HUES64 (cell line): ENCODE measurements at regions not wholly inside any gene's neighbourhood (a gene's known extent, or its start where the extent isn't known, plus 50 kb on each side); places are given as distances from the start of the nearest gene placed in this dataset.

Experiments used
- H3K27ac ChIP-seq: 2 replicates; pipeline ENCODE4 v1.7.0; 2013; ENCODE audit warnings: low read depth, low read length, inconsistent platforms
- H3K27me3 ChIP-seq: 2 replicates; pipeline ENCODE4 v1.6.1; 2013; ENCODE audit warnings: mild to moderate bottlenecking, low read length; ENCODE audit not compliant: insufficient read depth
- H3K36me3 ChIP-seq: 2 replicates; pipeline ENCODE4 v1.6.1; 2013; ENCODE audit warnings: mild to moderate bottlenecking, low read length; ENCODE audit not compliant: insufficient read depth
- H3K4me1 ChIP-seq: 2 replicates; pipeline ENCODE4 v1.6.1; 2013; ENCODE audit warnings: mild to moderate bottlenecking, low read length, moderate library complexity; ENCODE audit not compliant: insufficient read depth
- H3K4me3 ChIP-seq: 2 replicates; pipeline ENCODE4 v1.5.1; 2013; ENCODE audit warnings: mild to moderate bottlenecking, low read length, moderate library complexity
- H3K9ac ChIP-seq: 2 replicates; pipeline ENCODE4 v1.6.1; 2013; ENCODE audit warnings: mild to moderate bottlenecking, low read depth, low read length
- H3K9me3 ChIP-seq: 2 replicates; pipeline ENCODE4 v1.6.1; 2013; ENCODE audit warnings: low read depth, low read length; ENCODE audit not compliant: insufficient read depth
- WGBS: fragments of 150-250, 120-280 bp; methylation state at CpG from one replicate; pipeline ENCODE4 v1.1.7; 2013; ENCODE audit warnings: missing lambda C conversion rate; 5-methylcytosine and 5-hydroxymethylcytosine counted together

- no peak overlapping the region; the same call in 1 of the 2 replicates for H3K27ac ChIP-seq
- WGBS = 77% methylated on average over 8 of the region's 9 CpGs
- H3K9ac ChIP-seq = no peak overlapping the region
- peaks cover 32% of the 10 kb centered on the region for H3K4me1 ChIP-seq
- H3K27me3 ChIP-seq = no peaks in the 10 kb centered on the region
- H3K36me3 ChIP-seq = no peaks in the 10 kb centered on the region
- no peaks in the 10 kb centered on the region for H3K9me3 ChIP-seq
- no peak overlapping the region for H3K4me3 ChIP-seq
Observed at GRCh38 chr9:78541868-78542443, 245.0 kb downstream of the PSAT1 start.

GRCh38 chr9:78542491-78543181, 245.7 kb downstream of the PSAT1 start:
- 36% methylated on average over 14 of the region's 14 CpGs for WGBS
- peaks cover 32% of the 10 kb centered on the region for H3K4me1 ChIP-seq
- no peaks in the 10 kb centered on the region for H3K36me3 ChIP-seq
- H3K27me3 ChIP-seq = no peaks in the 10 kb centered on the region
- H3K4me3 ChIP-seq = no peak overlapping the region
- H3K9ac ChIP-seq = peak overlapping the region; percentile 24; the same call in 1 of the 2 replicates
- no peaks in the 10 kb centered on the region for H3K9me3 ChIP-seq
- H3K27ac ChIP-seq = peak overlapping the region; percentile 65; the same call in 1 of the 2 replicates

- Histone ChIP-seq H3K27ac (peak overlapping the region; percentile 59), H3K4me1 (peaks cover 32% of the 10 kb centered on the region), H3K9ac (no peak overlapping the region), H3K36me3 (no peaks in the 10 kb centered on the region), H3K4me3 (0 out of 2 replicates have a peak overlapping the region, but pooled peaks have one; percentile 4), H3K9me3 (no peaks in the 10 kb centered on the region), H3K27me3 (no peaks in the 10 kb centered on the region)
- WGBS = 31% methylated on average over 3 of the region's 3 CpGs
Observed at GRCh38 chr9:78543353-78543752, 246.4 kb downstream of the PSAT1 start.

GRCh38 chr9:78544230-78544629, 247.3 kb downstream of the PSAT1 start:
- WGBS = 92% methylated on average over 5 of the region's 5 CpGs
- H3K9ac ChIP-seq = no peak overlapping the region

GRCh38 chr9:78547831-78548230, 250.9 kb downstream of the PSAT1 start:
- Histone ChIP-seq H3K27me3 (no peaks in the 10 kb centered on the region), H3K9ac (no peak overlapping the region), H3K36me3 (no peaks in the 10 kb centered on the region), H3K27ac (no peak overlapping the region), H3K4me3 (no peak overlapping the region), H3K9me3 (no peaks in the 10 kb centered on the region), H3K4me1 (peaks cover 15% of the 10 kb centered on the region)
- 100% methylated on average over 1 of the region's 1 CpG for WGBS

More at GRCh38 chr9:78544230-78544629, 247.3 kb downstream of the PSAT1 start:
- Histone ChIP-seq H3K4me3 (no peak overlapping the region), H3K27ac (no peak overlapping the region; the same call in 1 of the 2 replicates), H3K27me3 (no peaks in the 10 kb centered on the region), H3K4me1 (peaks cover 32% of the 10 kb centered on the region), H3K9me3 (no peaks in the 10 kb centered on the region), H3K36me3 (no peaks in the 10 kb centered on the region)

- H3K4me1 ChIP-seq = peaks cover 7% of the 10 kb centered on the region
- no peaks in the 10 kb centered on the region for H3K9me3 ChIP-seq
- whole genome bisulfite sequencing = 89% methylated on average over 1 of the region's 3 CpGs
- H3K36me3 ChIP-seq = no peaks in the 10 kb centered on the region
- no peaks in the 10 kb centered on the region for H3K27me3 ChIP-seq
- no peak overlapping the region for H3K4me3 ChIP-seq
- H3K27ac ChIP-seq = no peak overlapping the region
- H3K9ac ChIP-seq = no peak overlapping the region
Observed at GRCh38 chr9:78548670-78549069, 251.7 kb downstream of the PSAT1 start.

GRCh38 chr9:78549711-78550110, 252.8 kb downstream of the PSAT1 start:
- 88% methylated on average over 3 of the region's 3 CpGs for WGBS
- Histone ChIP-seq H3K4me3 (no peak overlapping the region), H3K9me3 (no peaks in the 10 kb centered on the region), H3K9ac (no peak overlapping the region), H3K36me3 (no peaks in the 10 kb centered on the region), H3K4me1 (no peaks in the 10 kb centered on the region), H3K27me3 (no peaks in the 10 kb centered on the region), H3K27ac (no peak overlapping the region)

- Histone ChIP-seq H3K27me3 (no peaks in the 10 kb centered on the region), H3K9me3 (no peaks in the 10 kb centered on the region), H3K4me1 (no peaks in the 10 kb centered on the region), H3K9ac (no peak overlapping the region), H3K4me3 (no peak overlapping the region), H3K27ac (no peak overlapping the region), H3K36me3 (no peaks in the 10 kb centered on the region)
- 42% methylated on average over 1 of the region's 1 CpG for WGBS
Observed at GRCh38 chr9:78552802-78553201, 255.9 kb downstream of the PSAT1 start.

GRCh38 chr9:78557540-78557939, 260.6 kb downstream of the PSAT1 start:
- H3K36me3 ChIP-seq = no peaks in the 10 kb centered on the region

GRCh38 chr9:78559449-78559885, 262.5 kb downstream of the PSAT1 start:
- H3K4me1 ChIP-seq = no peaks in the 10 kb centered on the region
- H3K36me3 ChIP-seq = no peaks in the 10 kb centered on the region
- no peaks in the 10 kb centered on the region for H3K27me3 ChIP-seq
- no peak overlapping the region for H3K9ac ChIP-seq
- H3K9me3 ChIP-seq = no peaks in the 10 kb centered on the region
- H3K4me3 ChIP-seq = no peak overlapping the region
- H3K27ac ChIP-seq = no peak overlapping the region
- WGBS = 94% methylated on average over 3 of the region's 3 CpGs

More at GRCh38 chr9:78557540-78557939, 260.6 kb downstream of the PSAT1 start:
- WGBS = 91% methylated on average over 4 of the region's 5 CpGs
- H3K27ac ChIP-seq = no peak overlapping the region
- H3K9me3 ChIP-seq = no peaks in the 10 kb centered on the region
- no peak overlapping the region for H3K4me3 ChIP-seq
- H3K9ac ChIP-seq = no peak overlapping the region
- H3K27me3 ChIP-seq = no peaks in the 10 kb centered on the region
- no peaks in the 10 kb centered on the region for H3K4me1 ChIP-seq

GRCh38 chr9:78562021-78562420, 265.1 kb downstream of the PSAT1 start:
- no peak overlapping the region for H3K4me3 ChIP-seq
- no peaks in the 10 kb centered on the region for H3K9me3 ChIP-seq
- no peaks in the 10 kb centered on the region for H3K36me3 ChIP-seq
- no peaks in the 10 kb centered on the region for H3K4me1 ChIP-seq
- no peak overlapping the region for H3K9ac ChIP-seq
- no peaks in the 10 kb centered on the region for H3K27me3 ChIP-seq
- WGBS = 94% methylated on average over 1 of the region's 1 CpG
- no peak overlapping the region for H3K27ac ChIP-seq
